GM12878 (cell line): ENCODE measurements at regions not wholly inside any gene's neighbourhood (a gene's known extent, or its start where the extent isn't known, plus 50 kb on each side); places are given as distances from the start of the nearest gene placed in this dataset.

Source experiments
- ATAC-seq: fragments of 200-7000 bp; cut with Tn5 transposase; 3 replicates; pipeline ENCODE4 v1.9.1; 2020; ENCODE audit warnings: mild to moderate bottlenecking, moderate library complexity
- BruUV-seq: library from RNA; stranded (reverse); fragments of 400-500 nt; replicated peaks from 2 replicates; lab custom pipeline; 2021; lab: Mats Ljungman, UMichigan
- CTCF ChIA-PET: fragments of 300-600 bp; sonication (Branson Sonifier 250); formaldehyde crosslinking; extraction: SDS; loops from one replicate; lab custom pipeline; 2021; ENCODE audit warnings: inconsistent platforms; lab: Yijun Ruan, JAX
- POLR2A ChIA-PET: fragments of 350-600 bp; formaldehyde crosslinking; extraction: SDS; loops from one replicate; lab custom pipeline; 2021; ENCODE audit warnings: inconsistent platforms; lab: Charles Lee
- RAD21 ChIA-PET: fragments of 300-600 bp; sonication (Branson Sonifier 250); formaldehyde crosslinking; loops from one replicate; lab custom pipeline; 2023; ENCODE audit warnings: antibody characterized with exemption; ENCODE audit not compliant: unreplicated experiment; lab: Charles Lee
- SMC1A ChIA-PET: fragments of 300-600 bp; sonication (Branson Sonifier 250); formaldehyde crosslinking; loops from one replicate; lab custom pipeline; 2023; ENCODE audit not compliant: unreplicated experiment, uncharacterized antibody; lab: Charles Lee
- DNase-seq: peaks from one replicate; pipeline ENCODE4 v3.0.0-alpha.2; 2011; ENCODE audit warnings: low read depth, low spot score
- FAIRE-seq: peaks from 3 replicates; lab custom pipeline; 2011; peaks lifted over from hg19 to GRCh38; lab: Jason Lieb, UNC
- H2AFZ ChIP-seq: 2 replicates; pipeline ENCODE4 v1.6.0; 2011; ENCODE audit warnings: low read depth, low read length, control low read depth; ENCODE audit not compliant: control insufficient read depth
- H3K27ac ChIP-seq: 2 replicates; pipeline ENCODE4 v1.5.1; 2011; ENCODE audit warnings: control low read depth; ENCODE audit not compliant: control insufficient read depth, insufficient read depth
- H3K27me3 ChIP-seq, 2 experiments: replicated peaks in 1 of 2; 2 replicates each; pipeline versions ENCODE4 v1.6.0 to v1.6.1; 2011; ENCODE audit warnings: low read length in 1 of 2; ENCODE audit not compliant: control insufficient read depth in 2 of 2, insufficient read depth in 2 of 2
- H3K36me3 ChIP-seq, 2 experiments: 2 replicates each; pipeline ENCODE4 v1.5.1; 2011; ENCODE audit warnings: low read length in 1 of 2; ENCODE audit not compliant: control insufficient read depth in 2 of 2, insufficient read depth in 2 of 2
- H3K4me1 ChIP-seq: 2 replicates; pipeline ENCODE4 v1.6.1; 2011; ENCODE audit warnings: mild to moderate bottlenecking, low read length, moderate library complexity, mixed read lengths; ENCODE audit not compliant: control insufficient read depth, insufficient read depth
- H3K4me2 ChIP-seq: 2 replicates; pipeline ENCODE4 v1.6.0; 2011; ENCODE audit warnings: control low read depth; ENCODE audit not compliant: control insufficient read depth, insufficient read depth
- H3K4me3 ChIP-seq: fragments of 200-600 bp; sonication (generic); 2 replicates; pipeline ENCODE4 v1.5.1; 2016
- H3K79me2 ChIP-seq: 2 replicates; pipeline ENCODE4 v1.6.0; 2011; ENCODE audit warnings: low read length; ENCODE audit not compliant: control insufficient read depth, insufficient read depth
- H3K9ac ChIP-seq: 2 replicates; pipeline ENCODE4 v1.8.0; 2011; ENCODE audit warnings: low read length, control low read depth, mixed read lengths; ENCODE audit not compliant: control insufficient read depth, insufficient read depth
- H3K9me3 ChIP-seq: replicated peaks from 3 replicates; pipeline ENCODE4 v1.5.1; 2011; ENCODE audit warnings: mild to moderate bottlenecking, low read length; ENCODE audit not compliant: control insufficient read depth, insufficient read depth
- H4K20me1 ChIP-seq: 2 replicates; pipeline ENCODE4 v1.6.0; 2011; ENCODE audit not compliant: control insufficient read depth, insufficient read depth
- BCL11A ChIP-seq: IDR thresholded peaks from 2 replicates; pipeline ENCODE4 v1.6.1; 2011; ENCODE audit warnings: low read depth, low read length
- CBX5 ChIP-seq: sonication (generic); IDR thresholded peaks from 2 replicates; pipeline ENCODE4 v1.6.1; 2016; ENCODE audit warnings: low read depth, moderate library complexity, mild to moderate bottlenecking, inconsistent platforms
- EZH2 ChIP-seq: IDR thresholded peaks from 2 replicates; pipeline ENCODE4 v1.6.1; 2012; ENCODE audit warnings: low read depth, mild to moderate bottlenecking, control low read depth, inconsistent platforms, low read length, borderline replicate concordance; ENCODE audit not compliant: control insufficient read depth
- FOXM1 ChIP-seq: IDR thresholded peaks from 2 replicates; pipeline ENCODE4 v1.6.1; 2012; ENCODE audit warnings: low read depth, mild to moderate bottlenecking, inconsistent platforms, low read length, moderate library complexity
- MTA2 ChIP-seq: fragments of 450-650 bp; IDR thresholded peaks from 2 replicates; pipeline ENCODE4 v1.6.1; 2016; ENCODE audit warnings: low read depth, mild to moderate bottlenecking, moderate library complexity
- MYC ChIP-seq: IDR thresholded peaks from 2 replicates; pipeline ENCODE4 v1.6.1; 2011; ENCODE audit warnings: mild to moderate bottlenecking, low read length, moderate library complexity, inconsistent platforms; ENCODE audit not compliant: insufficient read depth, insufficient replicate concordance, insufficient read length, severe bottlenecking
- NR2F1 ChIP-seq: fragments of 450-650 bp; conservative IDR thresholded peaks from 2 replicates; pipeline ENCODE4 v1.6.1; 2017; ENCODE audit warnings: mild to moderate bottlenecking
- RAD51 ChIP-seq: fragments of 450-650 bp; IDR thresholded peaks from 2 replicates; pipeline ENCODE4 v1.6.1; 2016; ENCODE audit warnings: moderate library complexity, mild to moderate bottlenecking, inconsistent platforms
- RUNX3 ChIP-seq: IDR thresholded peaks from 2 replicates; pipeline ENCODE4 v1.6.1; 2012; ENCODE audit warnings: low read length, inconsistent platforms
- SRF ChIP-seq, 2 experiments: IDR thresholded peaks; 2 replicates each; pipeline ENCODE4 v1.6.1; 2011; ENCODE audit warnings: low read depth in 2 of 2, low read length in 2 of 2, mild to moderate bottlenecking in 1 of 2, moderate library complexity in 1 of 2
- YY1 ChIP-seq: IDR thresholded peaks from 2 replicates; pipeline ENCODE4 v1.6.1; 2011; ENCODE audit warnings: low read depth, mild to moderate bottlenecking, low read length
- ZBED1 ChIP-seq: IDR thresholded peaks from 2 replicates; pipeline ENCODE4 v1.6.1; 2016; ENCODE audit warnings: borderline replicate concordance
- WGBS: methylation state at CpG from one replicate; pipeline ENCODE4 v1.1.6; 2016; ENCODE audit warnings: low lambda C conversion rate; ENCODE audit not compliant: insufficient replicate concordance, insufficient coverage; ENCODE audit errors: missing lambda C conversion rate; 5-methylcytosine and 5-hydroxymethylcytosine counted together
- in situ Hi-C: fragments of 300-500 bp; cut with MboI; formaldehyde crosslinking; loops from 9 replicates; pipeline ENCODE4 v1.14.3; 2018; ENCODE audit warnings: mixed read lengths
- intact Hi-C: fragments of 100-400 bp; cut with micrococcal nuclease; formaldehyde crosslinking; loops from one replicate; pipeline ENCODE4 v1.14.2; 2022; ENCODE audit not compliant: unreplicated experiment
- TF ChIP-seq, protein P1 (sequence below): IDR thresholded peaks from 2 replicates; pipeline ENCODE4 v1.6.1; 2011; ENCODE audit warnings: borderline replicate concordance, low read depth, mild to moderate bottlenecking, moderate library complexity, low read length; ENCODE audit not compliant: insufficient read depth, poor library complexity, severe bottlenecking
- TF ChIP-seq, protein P2 (sequence below): fragments of 450-650 bp; IDR thresholded peaks from 2 replicates; pipeline ENCODE4 v1.6.1; 2017; ENCODE audit warnings: mild to moderate bottlenecking
- TF ChIP-seq, protein P3 (sequence below): IDR thresholded peaks from 2 replicates; pipeline ENCODE4 v1.6.1; 2011; ENCODE audit warnings: borderline replicate concordance, low read depth, mild to moderate bottlenecking, moderate library complexity, mixed read lengths, low read length; ENCODE audit not compliant: insufficient read depth; ENCODE audit errors: extremely low read length
- TF ChIP-seq, protein P4 (sequence below): fragments of 450-650 bp; IDR thresholded peaks from 2 replicates; pipeline ENCODE4 v1.6.1; 2017; ENCODE audit warnings: mild to moderate bottlenecking, moderate library complexity

DNA sequence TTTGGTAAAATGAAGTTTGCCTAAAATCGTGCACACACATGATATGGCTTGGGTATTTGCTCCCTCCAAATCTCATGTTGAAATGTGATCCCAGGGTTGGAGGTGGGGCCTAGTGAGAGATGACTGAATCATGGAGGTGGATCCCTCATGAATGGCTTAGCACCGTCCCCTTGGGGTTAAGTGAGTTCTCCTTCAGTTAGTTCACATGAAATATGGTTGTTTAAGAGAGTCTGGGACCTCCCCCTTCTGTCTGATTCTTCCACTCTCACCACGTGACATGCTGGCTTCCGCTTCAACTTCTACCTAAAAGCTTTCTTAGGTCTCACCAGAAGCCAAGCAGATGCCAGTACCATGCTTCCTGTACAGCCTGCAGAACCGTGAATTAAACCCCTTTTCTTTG lies 58.4 kb downstream of the SIPA1L2 start:
- no TSS peak for BruUV-seq
- ATAC-seq (no peak), DNase-seq (no peak), FAIRE-seq (no peak)
- 18% methylated on average over 5 of the region's 5 CpGs for WGBS
- Histone ChIP-seq H4K20me1 (no peaks in the 10 kb centered on the region), H3K4me1 (no peaks in the 10 kb centered on the region), H3K27me3 (no peaks in the 10 kb centered on the region), H3K4me2 (no peak overlapping the region), H3K27ac (no peak overlapping the region), H3K36me3 (no peaks in the 10 kb centered on the region), H3K4me3 (no peak overlapping the region), H3K79me2 (no peaks in the 10 kb centered on the region), H3K9ac (no peak overlapping the region), H3K9me3 (no peaks in the 10 kb centered on the region), H2AFZ (no peak overlapping the region)
- no peak for TF ChIP-seq MYC
- no peak for TF ChIP-seq BCL11A
- TF ChIP-seq, protein P1, sequence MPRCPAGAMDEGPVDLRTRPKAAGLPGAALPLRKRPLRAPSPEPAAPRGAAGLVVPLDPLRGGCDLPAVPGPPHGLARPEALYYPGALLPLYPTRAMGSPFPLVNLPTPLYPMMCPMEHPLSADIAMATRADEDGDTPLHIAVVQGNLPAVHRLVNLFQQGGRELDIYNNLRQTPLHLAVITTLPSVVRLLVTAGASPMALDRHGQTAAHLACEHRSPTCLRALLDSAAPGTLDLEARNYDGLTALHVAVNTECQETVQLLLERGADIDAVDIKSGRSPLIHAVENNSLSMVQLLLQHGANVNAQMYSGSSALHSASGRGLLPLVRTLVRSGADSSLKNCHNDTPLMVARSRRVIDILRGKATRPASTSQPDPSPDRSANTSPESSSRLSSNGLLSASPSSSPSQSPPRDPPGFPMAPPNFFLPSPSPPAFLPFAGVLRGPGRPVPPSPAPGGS = no peak
- TF ChIP-seq YY1 = no peak
- TF ChIP-seq, protein P2, sequence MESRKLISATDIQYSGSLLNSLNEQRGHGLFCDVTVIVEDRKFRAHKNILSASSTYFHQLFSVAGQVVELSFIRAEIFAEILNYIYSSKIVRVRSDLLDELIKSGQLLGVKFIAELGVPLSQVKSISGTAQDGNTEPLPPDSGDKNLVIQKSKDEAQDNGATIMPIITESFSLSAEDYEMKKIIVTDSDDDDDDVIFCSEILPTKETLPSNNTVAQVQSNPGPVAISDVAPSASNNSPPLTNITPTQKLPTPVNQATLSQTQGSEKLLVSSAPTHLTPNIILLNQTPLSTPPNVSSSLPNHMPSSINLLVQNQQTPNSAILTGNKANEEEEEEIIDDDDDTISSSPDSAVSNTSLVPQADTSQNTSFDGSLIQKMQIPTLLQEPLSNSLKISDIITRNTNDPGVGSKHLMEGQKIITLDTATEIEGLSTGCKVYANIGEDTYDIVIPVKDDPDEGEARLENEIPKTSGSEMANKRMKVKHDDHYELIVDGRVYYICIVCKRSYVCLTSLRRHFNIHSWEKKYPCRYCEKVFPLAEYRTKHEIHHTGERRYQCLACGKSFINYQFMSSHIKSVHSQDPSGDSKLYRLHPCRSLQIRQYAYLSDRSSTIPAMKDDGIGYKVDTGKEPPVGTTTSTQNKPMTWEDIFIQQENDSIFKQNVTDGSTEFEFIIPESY = no peak
- TF ChIP-seq CBX5 = no peak
- TF ChIP-seq RAD51 = no peak
- TF ChIP-seq SRF (IDR thresholded peaks at IDR 0.05; ENCODE audit: low read depth in 2 of 2, low read length in 2 of 2) = no peak
- TF ChIP-seq ZBED1 = no peak
- TF ChIP-seq EZH2 = no peak
- TF ChIP-seq, protein P3, sequence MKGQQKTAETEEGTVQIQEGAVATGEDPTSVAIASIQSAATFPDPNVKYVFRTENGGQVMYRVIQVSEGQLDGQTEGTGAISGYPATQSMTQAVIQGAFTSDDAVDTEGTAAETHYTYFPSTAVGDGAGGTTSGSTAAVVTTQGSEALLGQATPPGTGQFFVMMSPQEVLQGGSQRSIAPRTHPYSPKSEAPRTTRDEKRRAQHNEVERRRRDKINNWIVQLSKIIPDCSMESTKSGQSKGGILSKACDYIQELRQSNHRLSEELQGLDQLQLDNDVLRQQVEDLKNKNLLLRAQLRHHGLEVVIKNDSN = no peak
- no peak for TF ChIP-seq FOXM1
- no peak for TF ChIP-seq RUNX3
- TF ChIP-seq MTA2 = no peak
- TF ChIP-seq, protein P4, sequence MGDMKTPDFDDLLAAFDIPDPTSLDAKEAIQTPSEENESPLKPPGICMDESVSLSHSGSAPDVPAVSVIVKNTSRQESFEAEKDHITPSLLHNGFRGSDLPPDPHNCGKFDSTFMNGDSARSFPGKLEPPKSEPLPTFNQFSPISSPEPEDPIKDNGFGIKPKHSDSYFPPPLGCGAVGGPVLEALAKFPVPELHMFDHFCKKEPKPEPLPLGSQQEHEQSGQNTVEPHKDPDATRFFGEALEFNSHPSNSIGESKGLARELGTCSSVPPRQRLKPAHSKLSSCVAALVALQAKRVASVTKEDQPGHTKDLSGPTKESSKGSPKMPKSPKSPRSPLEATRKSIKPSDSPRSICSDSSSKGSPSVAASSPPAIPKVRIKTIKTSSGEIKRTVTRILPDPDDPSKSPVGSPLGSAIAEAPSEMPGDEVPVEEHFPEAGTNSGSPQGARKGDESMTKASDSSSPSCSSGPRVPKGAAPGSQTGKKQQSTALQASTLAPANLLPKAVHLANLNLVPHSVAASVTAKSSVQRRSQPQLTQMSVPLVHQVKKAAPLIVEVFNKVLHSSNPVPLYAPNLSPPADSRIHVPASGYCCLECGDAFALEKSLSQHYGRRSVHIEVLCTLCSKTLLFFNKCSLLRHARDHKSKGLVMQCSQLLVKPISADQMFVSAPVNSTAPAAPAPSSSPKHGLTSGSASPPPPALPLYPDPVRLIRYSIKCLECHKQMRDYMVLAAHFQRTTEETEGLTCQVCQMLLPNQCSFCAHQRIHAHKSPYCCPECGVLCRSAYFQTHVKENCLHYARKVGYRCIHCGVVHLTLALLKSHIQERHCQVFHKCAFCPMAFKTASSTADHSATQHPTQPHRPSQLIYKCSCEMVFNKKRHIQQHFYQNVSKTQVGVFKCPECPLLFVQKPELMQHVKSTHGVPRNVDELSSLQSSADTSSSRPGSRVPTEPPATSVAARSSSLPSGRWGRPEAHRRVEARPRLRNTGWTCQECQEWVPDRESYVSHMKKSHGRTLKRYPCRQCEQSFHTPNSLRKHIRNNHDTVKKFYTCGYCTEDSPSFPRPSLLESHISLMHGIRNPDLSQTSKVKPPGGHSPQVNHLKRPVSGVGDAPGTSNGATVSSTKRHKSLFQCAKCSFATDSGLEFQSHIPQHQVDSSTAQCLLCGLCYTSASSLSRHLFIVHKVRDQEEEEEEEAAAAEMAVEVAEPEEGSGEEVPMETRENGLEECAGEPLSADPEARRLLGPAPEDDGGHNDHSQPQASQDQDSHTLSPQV = no peak
- no peak for TF ChIP-seq NR2F1
- ChIA-PET RAD21 (no interaction called here), CTCF (no interaction called here), POLR2A (no interaction called here), SMC1A (no interaction called here)
- in situ Hi-C loops = no loop called here
- intact Hi-C loops = no loop called here
